IPS DF 19.7 (cell line): ENCODE measurements at regions not wholly inside any gene's neighbourhood (a gene's known extent, or its start where the extent isn't known, plus 50 kb on each side); places are given as distances from the start of the nearest gene placed in this dataset.

Source experiments
- DNase-seq: peaks from one replicate; pipeline ENCODE4 v3.0.0-alpha.2; 2013; ENCODE audit warnings: low read depth, low spot score

DNA sequence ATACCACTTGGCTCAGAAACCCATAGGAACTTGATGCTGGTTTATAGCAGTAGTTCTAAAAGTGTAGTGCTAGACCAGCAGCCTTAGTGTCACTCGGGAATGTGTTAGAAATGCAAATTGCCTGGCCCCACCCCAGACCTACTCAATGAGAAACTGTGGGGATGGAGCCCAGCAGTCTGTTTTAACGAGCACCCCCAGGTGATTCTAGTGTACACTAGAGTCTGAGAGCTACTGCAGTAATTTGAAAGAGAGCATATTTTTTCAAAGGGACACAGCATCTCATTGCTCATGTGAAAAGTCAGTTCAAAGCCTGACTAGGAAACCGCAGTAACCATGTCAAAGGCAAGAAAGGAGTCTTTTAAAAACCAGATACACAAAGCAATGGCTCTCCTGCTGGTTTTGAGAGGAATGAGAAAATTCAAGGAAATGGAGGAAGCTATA, 313.4 kb downstream of the SQOR start:
- DNase-seq = no peak

- no peak for DNase-seq
Observed at GRCh38 chr15:45958924-45959323, 324.1 kb downstream of the SQOR start.

GRCh38 chr15:45962733-45963132, 327.9 kb downstream of the SQOR start:
- no peak for DNase-seq

GRCh38 chr15:45970542-45970941, 335.7 kb downstream of the SQOR start:
- no peak for DNase-seq

DNA sequence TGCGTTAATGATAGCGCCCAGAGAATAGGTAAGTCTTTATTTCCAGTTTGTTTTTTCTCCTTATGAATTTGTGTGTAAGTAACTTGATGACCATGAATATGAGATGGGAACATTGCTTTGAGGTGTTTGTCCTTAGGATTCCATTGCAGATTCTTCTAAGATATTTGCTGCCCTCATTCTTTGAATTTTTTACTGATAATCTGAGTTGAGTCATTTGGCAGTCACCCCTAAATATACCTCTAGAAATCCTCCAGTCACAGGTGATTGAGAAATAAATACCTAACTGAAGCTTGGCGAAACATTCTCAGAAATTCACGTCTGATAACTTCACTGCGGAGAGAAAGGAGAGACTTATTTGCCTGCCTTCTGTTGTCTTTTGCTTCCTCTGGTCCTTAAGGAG, 345.5 kb downstream of the SQOR start:
- DNase-seq = no peak

DNA sequence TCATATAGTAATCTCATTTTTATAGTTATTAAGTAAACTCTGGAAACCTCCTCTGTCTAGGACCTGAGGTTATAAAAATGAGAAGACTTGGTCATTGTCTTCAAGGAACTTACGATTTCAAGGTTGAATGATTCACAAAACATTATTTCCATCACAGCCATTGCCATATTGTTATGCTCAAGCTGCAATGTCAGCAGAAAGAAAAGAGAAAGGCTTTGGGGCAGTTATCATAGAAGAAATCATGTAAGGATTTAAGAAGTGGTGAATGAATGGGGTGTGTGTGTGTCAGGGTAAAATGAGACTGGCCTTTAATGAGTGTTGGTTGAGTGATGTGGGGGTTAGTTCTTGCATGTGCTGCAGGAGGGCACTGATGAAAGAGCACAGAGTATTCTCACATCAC, 346.8 kb downstream of the SQOR start:
- DNase-seq = no peak

DNA sequence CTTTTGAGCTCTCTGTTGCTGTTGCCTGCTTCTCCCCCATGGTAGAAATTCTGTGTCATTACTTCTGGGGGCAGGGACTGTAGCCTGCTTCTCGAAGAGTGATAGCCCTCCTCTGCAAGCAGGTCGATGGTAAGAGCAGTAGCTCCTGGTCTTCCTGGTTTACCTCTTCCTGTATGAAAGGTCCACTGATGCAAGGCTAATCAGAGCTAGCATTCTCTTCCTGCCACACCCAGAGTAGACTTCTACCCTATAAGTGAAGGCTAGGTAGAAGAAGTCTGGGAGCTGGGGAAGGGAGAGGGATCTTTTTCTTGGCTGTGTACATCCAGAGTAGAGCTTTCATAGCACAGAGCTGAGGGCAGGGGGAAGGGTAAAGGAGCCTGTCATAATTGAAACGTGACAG, 357.0 kb downstream of the SQOR start:
- DNase-seq = no peak

GRCh38 chr15:45993072-45993471, 358.2 kb downstream of the SQOR start:
- DNase-seq = no peak

- no peak for DNase-seq
Observed at GRCh38 chr15:45993508-45993907, 358.7 kb downstream of the SQOR start.

DNA sequence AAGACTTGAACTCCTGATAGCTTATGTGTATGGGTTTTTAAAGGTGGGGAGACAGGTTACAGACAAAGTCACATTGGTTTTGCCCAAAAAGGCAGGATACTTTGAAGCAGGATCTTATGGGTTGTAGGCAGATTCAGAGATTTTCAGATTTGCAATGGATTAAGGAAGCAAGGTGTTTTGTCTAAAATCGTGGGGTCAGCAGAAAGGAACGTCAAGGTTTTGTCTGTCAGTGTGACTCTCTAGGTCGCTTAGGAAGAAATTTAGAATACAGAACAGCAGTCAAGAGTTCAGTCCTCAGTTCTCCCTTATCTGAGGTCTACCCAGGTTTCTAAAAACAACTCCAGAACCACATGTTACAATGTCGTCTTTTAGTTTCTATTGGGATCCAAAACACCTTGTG, 361.0 kb downstream of the SQOR start:
- no peak for DNase-seq

- no peak for DNase-seq
Observed at GRCh38 chr15:46014532-46014931, 379.7 kb downstream of the SQOR start.

GRCh38 chr15:46034755-46035154, 399.9 kb downstream of the SQOR start:
- no peak for DNase-seq

DNA sequence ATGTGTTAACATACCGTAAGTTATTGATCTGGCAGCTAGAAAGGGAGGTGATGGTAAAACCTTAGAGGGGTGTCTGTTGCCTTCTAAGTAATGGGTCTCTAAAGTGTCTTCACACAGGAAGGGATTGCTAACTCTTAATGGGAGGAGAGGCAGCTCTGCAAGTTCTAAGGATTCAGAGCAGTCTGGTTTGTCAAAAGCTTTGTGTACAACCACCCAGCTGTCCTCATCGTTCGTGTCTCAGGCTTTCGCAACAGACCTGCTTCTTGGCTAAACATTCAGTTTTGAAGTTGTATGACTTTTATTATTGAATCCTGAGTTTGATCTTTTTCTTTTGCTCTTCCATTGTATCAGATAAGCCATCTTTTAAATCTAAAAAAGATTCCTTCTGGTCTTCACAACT, 404.9 kb downstream of the SQOR start:
- no peak for DNase-seq

DNA sequence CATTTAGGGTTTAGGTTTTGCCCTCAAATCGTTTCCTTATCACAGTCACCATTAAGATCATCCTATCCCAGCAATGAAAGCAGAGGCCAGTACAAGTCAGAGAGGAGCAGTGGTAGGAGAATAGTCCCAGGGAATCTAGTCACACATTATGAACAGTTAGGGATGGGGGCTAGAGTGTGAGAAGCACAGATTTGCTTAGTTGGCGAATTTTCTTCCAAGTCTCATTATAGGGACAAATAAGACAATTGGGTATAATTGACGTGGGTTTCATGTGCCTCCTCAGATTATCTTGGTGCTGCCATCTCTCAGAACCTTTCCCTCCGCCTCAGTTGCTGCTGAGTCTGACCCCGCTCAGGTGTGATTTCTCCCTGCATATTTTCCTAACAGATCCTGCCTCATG, 407.1 kb downstream of the SQOR start:
- DNase-seq = no peak

DNA sequence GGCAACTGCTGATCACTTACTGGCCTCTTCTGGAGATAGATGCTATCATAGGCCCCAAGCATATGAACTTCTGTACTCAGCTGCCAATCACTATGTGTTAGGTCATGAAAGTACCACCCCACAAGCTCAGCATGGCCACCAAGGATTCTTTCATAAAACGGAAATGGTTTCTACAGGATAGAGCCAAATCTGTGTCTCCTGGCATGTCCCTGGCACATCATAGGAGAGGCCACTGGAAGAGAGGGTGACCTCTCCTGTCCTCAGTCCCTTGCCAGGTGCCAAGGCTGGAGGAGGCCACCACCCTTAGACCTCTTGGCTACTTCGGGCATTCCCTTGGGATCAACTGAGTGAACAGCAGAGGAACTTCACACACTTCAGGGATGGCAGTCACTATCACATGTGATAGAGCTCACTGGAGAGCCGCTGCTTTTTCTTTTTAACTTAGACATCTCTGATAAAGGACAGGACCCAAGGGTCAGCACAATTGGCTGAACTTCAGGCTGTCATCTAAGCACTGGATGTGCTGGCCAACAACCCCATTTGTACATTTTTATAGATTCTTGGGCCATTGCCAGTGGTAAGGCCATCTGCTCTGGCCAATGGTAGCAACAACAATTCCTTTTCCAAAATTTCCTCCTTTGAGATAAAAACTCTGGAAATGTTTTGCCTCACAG, 425.2 kb downstream of the SQOR start:
- DNase-seq = no peak

DNA sequence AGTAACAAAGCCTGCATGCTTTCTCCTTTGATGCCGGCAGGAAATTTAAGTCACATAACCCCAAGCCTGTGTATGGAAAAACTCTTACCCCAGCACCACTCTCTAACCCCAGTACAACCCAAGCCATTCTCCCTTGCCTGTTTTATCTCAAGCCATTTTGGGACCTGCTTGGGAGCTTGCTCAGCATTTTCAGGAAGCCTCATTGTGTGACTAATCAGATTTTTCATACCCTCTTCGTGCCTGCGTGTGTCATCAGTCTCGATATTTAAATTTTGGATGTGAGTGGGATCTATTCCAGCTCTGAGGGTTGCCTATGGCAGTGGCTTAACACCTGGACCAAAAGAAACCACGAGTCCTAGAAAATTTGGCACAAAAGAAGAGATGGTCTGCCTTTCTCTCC, 426.2 kb downstream of the SQOR start:
- no peak for DNase-seq

GRCh38 chr15:46077220-46077619, 442.4 kb downstream of the SQOR start:
- no peak for DNase-seq

DNA sequence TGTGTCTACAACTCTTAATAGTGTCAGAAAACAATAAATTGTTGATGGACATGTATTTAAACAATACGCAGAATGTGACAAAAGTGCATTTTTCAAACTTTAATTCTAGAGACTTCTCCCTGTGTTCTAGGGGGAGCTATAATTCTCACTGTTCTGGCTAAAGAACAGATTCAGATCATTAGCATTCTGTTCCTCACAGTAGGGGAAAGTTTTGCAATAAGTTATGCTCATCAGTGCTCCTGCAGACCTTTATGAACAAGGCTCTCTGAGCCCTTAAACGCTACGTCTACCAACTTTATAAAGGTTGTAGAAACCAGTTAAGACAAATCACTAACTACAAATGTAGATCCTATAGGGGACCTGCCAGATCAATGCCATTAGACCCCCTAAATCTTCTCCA, 444.2 kb downstream of the SQOR start:
- DNase-seq = no peak

DNA sequence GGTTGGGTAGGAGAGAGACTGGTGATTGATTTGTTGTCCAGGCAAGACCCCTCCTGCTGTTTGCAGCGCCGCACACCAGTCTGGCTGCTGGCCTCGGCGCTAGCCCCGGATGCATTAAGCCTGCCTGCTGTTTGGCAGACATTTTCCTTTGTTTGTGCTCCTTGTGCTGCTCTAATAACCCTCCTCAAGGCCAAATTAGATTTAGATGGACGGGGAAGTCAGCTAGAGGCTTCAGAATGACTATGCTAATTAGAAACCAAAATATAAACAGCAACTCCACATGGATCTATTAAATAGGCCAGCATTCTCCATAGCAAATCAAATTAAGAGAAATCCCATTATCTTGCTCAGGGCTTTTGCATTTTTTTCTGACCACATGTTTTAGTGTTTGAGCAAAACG, 445.2 kb downstream of the SQOR start:
- DNase-seq = no peak

- DNase-seq = no peak
Observed at GRCh38 chr15:46088486-46089445, 453.9 kb downstream of the SQOR start.

- DNase-seq = no peak
Observed at GRCh38 chr15:46089467-46089935, 454.7 kb downstream of the SQOR start.

GRCh38 chr15:46091860-46092450, 457.1 kb downstream of the SQOR start:
- no peak for DNase-seq
